Parathyroid adenoma (tissue), 2 donors: ENCODE measurements at regions not wholly inside any gene's neighbourhood (a gene's known extent, or its start where the extent isn't known, plus 50 kb on each side); places are given as distances from the start of the nearest gene placed in this dataset.

Experiments used
- H2AFZ ChIP-seq: fragments of 300-600 bp; sonication (generic); one replicate; pipeline ENCODE4 v1.7.0; 2017; ENCODE audit warnings: antibody characterized with exemption, mild to moderate bottlenecking
- H3K27ac ChIP-seq: fragments of 300-600 bp; sonication (generic); one replicate; pipeline ENCODE4 v1.7.0; 2017
- H3K27me3 ChIP-seq: fragments of 300-600 bp; sonication (generic); one replicate; pipeline ENCODE4 v1.7.0; 2017; ENCODE audit warnings: low read length; ENCODE audit not compliant: control insufficient read depth, insufficient read depth
- H3K36me3 ChIP-seq: fragments of 300-600 bp; sonication (generic); one replicate; pipeline ENCODE4 v1.7.0; 2017; ENCODE audit warnings: low read length; ENCODE audit not compliant: control insufficient read depth, insufficient read depth
- H3K4me1 ChIP-seq: fragments of 300-600 bp; sonication (generic); one replicate; pipeline ENCODE4 v1.7.0; 2017; ENCODE audit warnings: control low read depth
- H3K4me2 ChIP-seq: fragments of 300-600 bp; sonication (generic); one replicate; pipeline ENCODE4 v1.7.0; 2017; ENCODE audit warnings: low read length
- H3K4me3 ChIP-seq: fragments of 300-600 bp; sonication (generic); one replicate; pipeline ENCODE4 v1.7.0; 2017; ENCODE audit warnings: low read depth, low read length
- H3K79me2 ChIP-seq: fragments of 300-600 bp; sonication (generic); one replicate; pipeline ENCODE4 v1.7.0; 2017; ENCODE audit warnings: control low read depth
- H3K9ac ChIP-seq: fragments of 300-600 bp; sonication (generic); one replicate; pipeline ENCODE4 v1.7.0; 2017; ENCODE audit warnings: mild to moderate bottlenecking
- H3K9me3 ChIP-seq: fragments of 300-600 bp; sonication (generic); one replicate; pipeline ENCODE4 v1.7.0; 2017; ENCODE audit warnings: low read length; ENCODE audit not compliant: control insufficient read depth
- TF ChIP-seq, protein P1 (sequence below): fragments of 300-600 bp; sonication (generic); IDR thresholded peaks from one replicate; pipeline ENCODE4 v1.7.0; 2017; ENCODE audit warnings: antibody characterized with exemption, mild to moderate bottlenecking
- donor health status: primary hyperparathyroidism.

DNA sequence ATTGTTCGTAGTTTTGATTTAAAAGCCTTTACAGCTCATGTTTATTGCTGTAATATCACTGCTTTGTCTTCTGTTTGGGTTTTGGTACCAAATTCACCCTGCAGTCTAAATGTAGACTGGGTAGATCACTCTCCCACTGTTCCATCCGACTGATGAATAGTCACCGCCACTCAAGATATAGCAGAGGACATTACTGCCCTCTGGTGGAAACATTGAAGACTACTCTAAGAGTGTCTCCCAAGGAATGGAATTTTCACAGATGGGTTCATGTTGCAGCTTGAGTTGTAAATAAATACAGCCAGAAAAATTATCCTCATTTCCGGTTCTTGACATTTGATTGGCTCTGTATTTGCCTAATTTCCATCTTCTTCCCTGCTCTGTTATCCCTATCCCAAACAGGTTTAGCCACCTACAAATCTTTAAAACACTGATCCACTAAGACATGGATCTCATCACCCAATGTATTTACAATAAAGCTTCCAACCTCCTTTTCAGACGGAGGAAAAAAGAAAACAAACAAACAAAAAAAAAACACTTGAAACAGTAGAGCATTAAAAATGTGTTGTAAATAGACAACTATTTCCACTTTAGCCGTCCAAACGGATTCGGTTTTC is 198.3 kb upstream of the CPNE8 start:
- Histone ChIP-seq H3K4me2 (no peak overlapping the region), H3K9me3 (no peaks in the 10 kb centered on the region), H3K4me1 (no peaks in the 10 kb centered on the region), H3K79me2 (no peaks in the 10 kb centered on the region), H3K36me3 (no peaks in the 10 kb centered on the region), H3K9ac (no peak overlapping the region), H3K4me3 (no peak overlapping the region), H2AFZ (no peak overlapping the region), H3K27me3 (no peaks in the 10 kb centered on the region), H3K27ac (no peak overlapping the region)
- TF ChIP-seq, protein P1, sequence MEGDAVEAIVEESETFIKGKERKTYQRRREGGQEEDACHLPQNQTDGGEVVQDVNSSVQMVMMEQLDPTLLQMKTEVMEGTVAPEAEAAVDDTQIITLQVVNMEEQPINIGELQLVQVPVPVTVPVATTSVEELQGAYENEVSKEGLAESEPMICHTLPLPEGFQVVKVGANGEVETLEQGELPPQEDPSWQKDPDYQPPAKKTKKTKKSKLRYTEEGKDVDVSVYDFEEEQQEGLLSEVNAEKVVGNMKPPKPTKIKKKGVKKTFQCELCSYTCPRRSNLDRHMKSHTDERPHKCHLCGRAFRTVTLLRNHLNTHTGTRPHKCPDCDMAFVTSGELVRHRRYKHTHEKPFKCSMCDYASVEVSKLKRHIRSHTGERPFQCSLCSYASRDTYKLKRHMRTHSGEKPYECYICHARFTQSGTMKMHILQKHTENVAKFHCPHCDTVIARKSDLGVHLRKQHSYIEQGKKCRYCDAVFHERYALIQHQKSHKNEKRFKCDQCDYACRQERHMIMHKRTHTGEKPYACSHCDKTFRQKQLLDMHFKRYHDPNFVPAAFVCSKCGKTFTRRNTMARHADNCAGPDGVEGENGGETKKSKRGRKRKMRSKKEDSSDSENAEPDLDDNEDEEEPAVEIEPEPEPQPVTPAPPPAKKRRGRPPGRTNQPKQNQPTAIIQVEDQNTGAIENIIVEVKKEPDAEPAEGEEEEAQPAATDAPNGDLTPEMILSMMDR: peak; percentile 48

DNA sequence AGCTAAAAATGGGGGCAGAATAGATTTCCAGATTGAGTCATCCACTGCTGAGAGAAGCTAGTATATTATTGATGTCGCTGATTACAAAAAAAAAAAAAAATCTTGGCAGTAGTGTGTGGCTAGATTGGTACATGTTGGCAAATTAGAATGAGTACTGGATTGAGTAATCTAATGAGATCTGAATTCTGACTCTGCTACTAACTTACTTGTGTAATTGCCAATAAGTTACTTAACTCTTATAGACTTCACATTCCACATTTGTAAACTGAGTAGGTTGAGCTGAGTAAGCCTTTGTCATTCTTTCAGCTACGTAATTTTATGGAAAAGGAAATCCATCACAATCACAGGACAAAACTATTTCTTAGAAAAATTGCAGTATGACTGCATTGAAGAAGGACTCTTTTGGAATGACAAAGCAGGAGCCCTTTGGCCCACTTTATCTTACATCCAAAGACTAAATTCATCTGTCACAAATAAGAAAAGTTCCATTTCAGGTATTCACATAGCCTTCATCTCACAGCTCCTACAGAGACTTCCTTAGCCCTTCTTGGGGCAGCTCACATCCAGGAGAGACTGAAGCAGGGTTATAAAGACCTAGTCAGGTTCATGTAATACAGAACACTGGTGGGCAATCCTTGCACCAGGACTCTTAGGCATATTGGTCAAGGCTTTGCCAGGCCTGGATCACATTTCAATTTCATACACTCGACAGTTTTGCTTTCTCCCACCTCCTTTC is 197.3 kb upstream of the CPNE8 start:
- H3K27me3 ChIP-seq: no peaks in the 10 kb centered on the region
- H3K4me2 ChIP-seq: no peak overlapping the region
- no peaks in the 10 kb centered on the region for H3K79me2 ChIP-seq
- no peaks in the 10 kb centered on the region for H3K36me3 ChIP-seq
- no peaks in the 10 kb centered on the region for H3K9me3 ChIP-seq
- TF ChIP-seq, protein P1: no peak
- H3K4me1 ChIP-seq: no peaks in the 10 kb centered on the region
- no peak overlapping the region for H3K9ac ChIP-seq
- no peak overlapping the region for H2AFZ ChIP-seq
- no peak overlapping the region for H3K27ac ChIP-seq
- no peak overlapping the region for H3K4me3 ChIP-seq

DNA sequence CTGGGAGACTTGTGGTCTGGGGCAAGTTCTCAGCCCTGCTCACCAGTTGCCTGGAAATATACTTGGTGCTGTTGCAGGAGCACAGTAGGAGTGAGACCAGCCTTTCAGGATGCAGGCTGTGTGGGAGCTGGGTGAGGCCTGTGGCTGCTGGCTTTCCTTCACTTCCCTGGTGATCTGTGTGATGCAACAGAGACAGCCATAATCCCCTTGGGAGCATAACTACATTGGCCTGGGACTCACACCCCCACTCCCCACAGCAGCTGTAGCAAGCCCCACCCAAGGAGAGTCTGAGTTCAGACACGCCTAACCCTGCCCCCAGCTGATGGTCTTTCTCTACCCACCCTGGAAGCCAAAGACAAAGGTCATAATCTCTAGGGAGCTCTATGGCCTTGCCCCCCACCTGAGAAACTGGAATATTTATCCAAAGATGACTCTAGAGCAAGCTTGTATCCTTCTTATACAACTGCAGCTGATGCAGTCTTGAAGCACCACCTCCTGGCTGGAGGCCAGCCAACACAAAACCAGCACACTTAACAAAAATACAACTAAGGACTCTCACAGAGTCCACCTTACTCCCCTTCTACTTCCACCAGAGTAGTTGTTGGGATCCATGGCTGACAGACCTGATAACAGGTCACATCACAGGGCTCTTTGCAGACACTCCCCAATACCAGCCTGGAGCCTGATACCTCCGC is 190.4 kb upstream of the CPNE8 start:
- Histone ChIP-seq H3K36me3 (no peaks in the 10 kb centered on the region), H2AFZ (no peak overlapping the region), H3K4me2 (no peak overlapping the region), H3K9me3 (no peaks in the 10 kb centered on the region), H3K4me3 (no peak overlapping the region), H3K79me2 (no peaks in the 10 kb centered on the region), H3K27ac (no peak overlapping the region), H3K9ac (no peak overlapping the region), H3K4me1 (no peaks in the 10 kb centered on the region), H3K27me3 (no peaks in the 10 kb centered on the region)
- TF ChIP-seq, protein P1: no peak

DNA sequence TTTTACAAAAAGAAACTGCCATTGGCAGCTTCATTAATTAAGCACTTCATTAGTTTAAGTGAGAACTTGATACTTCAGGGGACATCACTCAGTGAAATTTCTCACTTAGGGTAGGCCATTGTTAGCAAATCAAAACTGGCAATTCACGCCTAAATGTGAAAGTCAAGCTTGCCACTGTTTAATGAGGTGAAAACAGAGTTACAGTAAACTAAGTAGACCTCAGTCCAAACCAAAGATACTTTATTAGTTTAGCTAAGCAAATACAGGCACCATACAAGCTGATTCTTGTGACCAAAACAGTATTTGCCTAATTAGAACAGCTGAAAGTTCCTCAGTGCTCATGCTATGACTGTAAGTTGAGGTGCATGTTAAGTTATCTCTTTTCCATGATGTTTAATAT is 176.5 kb upstream of the CPNE8 start:
- Histone ChIP-seq H3K79me2 (no peaks in the 10 kb centered on the region), H3K36me3 (no peaks in the 10 kb centered on the region), H3K9ac (no peak overlapping the region), H3K9me3 (no peaks in the 10 kb centered on the region), H3K4me2 (no peak overlapping the region), H2AFZ (no peak overlapping the region), H3K4me3 (no peak overlapping the region), H3K27ac (no peak overlapping the region), H3K27me3 (no peaks in the 10 kb centered on the region), H3K4me1 (no peaks in the 10 kb centered on the region)
- TF ChIP-seq, protein P1: no peak
